GM19099 (cell line): ENCODE measurements at regions not wholly inside any gene's neighbourhood (a gene's known extent, or its start where the extent isn't known, plus 50 kb on each side); places are given as distances from the start of the nearest gene placed in this dataset.

ENCODE experiments used
- POLR2A ChIP-seq: IDR thresholded peaks from 3 replicates; pipeline ENCODE4 v1.6.1; 2011; ENCODE audit warnings: low read depth; ENCODE audit not compliant: insufficient read length; ENCODE audit errors: extremely low read depth

GRCh38 chr10:88147000-88147798 is 283.8 kb downstream of the PTEN start:
- TF ChIP-seq POLR2A = no peak

GRCh38 chr10:88149906-88150305 is 286.5 kb downstream of the PTEN start:
- no peak for TF ChIP-seq POLR2A

DNA sequence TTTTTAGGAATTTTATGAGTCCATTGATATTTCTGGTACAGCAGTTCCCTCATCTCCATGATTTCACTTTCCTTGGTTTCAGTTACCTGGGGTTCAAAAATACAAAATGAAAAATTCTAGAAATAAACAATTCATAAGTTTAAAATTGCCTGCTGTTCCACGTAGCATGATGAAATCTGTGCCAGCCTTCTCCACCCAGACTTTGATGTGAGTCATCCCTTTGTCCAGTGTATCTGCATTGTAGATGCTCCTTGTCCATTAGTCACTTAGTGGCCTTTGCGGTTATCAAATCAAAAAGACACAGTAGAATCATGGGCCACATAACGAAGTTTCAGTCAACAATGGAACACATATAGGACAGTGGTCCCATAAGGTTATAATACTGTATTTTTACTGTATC is 286.9 kb downstream of the PTEN start:
- TF ChIP-seq POLR2A = no peak

GRCh38 chr10:88152728-88153133 is 289.3 kb downstream of the PTEN start:
- TF ChIP-seq POLR2A = peak; percentile 46

GRCh38 chr10:88154596-88155250 is 291.3 kb downstream of the PTEN start:
- TF ChIP-seq POLR2A = no peak

DNA sequence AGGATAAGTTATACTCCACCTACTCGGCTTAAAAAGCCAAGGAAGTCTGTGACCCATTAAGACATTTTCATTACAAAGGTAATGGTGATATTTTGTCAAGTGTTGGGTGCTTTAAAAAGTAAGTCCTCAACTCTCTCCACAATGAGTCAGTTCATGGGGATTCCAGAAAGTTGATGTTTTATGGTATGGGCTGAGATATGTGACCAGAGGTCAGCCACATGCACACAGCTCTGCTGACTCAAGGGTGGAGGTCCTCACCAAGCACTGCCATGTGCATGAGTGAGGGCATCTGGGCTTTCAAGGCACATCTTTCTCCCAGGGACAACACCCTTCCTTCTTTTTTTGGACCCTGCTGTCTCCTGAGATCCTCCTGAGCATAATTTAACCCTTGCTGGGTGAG is 292.9 kb downstream of the PTEN start:
- no peak for TF ChIP-seq POLR2A

GRCh38 chr10:88157981-88158465 is 294.6 kb downstream of the PTEN start:
- no peak for TF ChIP-seq POLR2A

DNA sequence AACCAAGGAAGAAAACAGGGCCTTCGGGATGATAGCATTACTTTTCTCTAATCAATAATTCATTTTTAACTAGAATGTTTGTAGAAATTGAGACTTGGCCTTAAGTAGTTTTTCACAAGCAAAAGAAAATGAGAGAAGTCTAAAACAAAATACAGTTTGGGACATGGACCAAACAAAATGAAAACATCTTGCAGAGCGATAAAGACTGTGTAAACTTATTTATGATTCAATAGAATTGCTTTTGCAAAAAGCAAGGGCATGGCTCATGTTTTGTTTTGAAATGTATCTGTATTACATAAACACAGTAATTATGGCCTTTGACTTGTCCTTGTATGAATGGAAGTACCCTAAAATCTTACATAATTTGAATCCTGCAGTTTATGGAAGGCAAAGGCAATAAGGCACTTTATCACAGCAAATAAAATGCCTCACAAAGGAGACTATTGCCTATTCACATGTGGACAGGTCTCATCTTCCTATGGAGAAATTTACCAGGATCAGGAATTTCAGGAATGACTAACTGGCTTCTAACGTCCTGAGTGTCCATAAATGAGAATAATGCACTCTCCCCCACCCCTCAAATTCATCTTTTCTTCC is 295.2 kb downstream of the PTEN start:
- no peak for TF ChIP-seq POLR2A

DNA sequence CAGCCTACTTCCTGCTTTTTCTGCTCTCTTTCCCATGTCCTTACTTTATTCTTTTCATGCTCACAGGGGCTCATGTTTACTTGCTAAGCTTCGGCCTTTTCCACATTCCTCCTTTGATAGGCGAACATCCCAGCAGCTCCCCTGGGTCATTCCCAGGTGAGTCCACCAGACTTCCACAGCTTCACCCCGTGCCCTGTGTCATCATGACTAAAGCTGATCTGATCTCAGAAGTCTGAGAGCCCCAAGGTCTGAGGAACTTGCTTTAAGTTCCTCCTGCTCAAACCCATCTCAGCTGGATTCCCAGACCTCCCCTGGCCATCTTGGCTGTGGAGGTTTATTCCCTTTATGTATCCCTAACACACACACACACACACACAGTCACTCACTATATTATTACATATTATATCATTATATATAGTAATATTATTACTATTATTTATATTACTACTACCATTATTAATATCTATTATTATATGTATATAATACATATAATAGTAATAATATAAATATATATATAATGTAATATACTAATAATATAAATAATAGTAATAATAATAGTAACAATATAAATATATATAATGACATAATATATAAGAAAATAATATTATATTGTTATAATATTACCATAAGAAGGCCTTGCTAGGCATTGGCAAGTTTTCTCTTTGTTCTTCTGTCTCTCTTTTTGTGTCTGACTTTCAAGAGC is 295.9 kb downstream of the PTEN start:
- TF ChIP-seq POLR2A = no peak

GRCh38 chr10:88161070-88161469 is 297.6 kb downstream of the PTEN start:
- no peak for TF ChIP-seq POLR2A

GRCh38 chr10:88161756-88162155 is 298.3 kb downstream of the PTEN start:
- TF ChIP-seq POLR2A = no peak

GRCh38 chr10:88162852-88163251 is 299.4 kb downstream of the PTEN start:
- TF ChIP-seq POLR2A = no peak

DNA sequence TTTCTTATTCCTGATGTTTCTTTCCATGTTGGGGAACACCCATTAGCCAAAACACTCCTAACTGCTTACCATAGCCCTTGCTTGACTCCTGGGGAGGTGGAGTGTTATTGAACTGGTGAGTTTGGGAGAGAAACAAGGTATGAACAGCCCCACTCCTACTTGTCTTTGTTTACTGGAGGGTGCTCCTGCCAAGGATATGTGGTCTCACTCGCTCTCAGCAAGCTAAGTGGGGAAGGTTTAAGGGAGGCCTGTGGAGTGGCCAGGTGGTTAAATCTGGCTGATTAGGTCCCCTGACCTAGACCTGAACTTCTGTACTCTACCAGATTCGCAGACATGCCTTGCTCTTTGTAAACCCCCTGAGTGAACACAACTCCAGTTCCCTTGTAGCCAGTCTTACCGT is 300.1 kb downstream of the PTEN start:
- no peak for TF ChIP-seq POLR2A

DNA sequence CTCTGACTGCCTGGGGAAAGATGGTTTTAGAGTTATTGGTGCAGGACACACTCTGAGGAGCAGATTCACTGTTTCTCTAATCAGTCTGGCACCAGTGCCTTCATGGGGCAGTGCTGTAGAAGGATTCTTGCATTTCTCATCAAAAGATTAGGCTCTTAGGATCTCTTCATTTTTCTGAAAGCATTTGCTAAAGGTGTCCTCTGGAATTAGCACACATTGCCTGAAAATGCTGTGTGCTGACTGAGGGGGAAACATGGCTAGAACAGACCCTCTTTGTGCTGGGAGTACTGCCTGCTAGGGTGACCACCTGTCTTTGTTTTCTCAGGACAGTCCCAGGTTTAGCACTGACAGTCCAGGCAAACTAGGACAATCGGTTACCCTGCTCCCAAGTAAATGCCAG is 301.0 kb downstream of the PTEN start:
- no peak for TF ChIP-seq POLR2A

DNA sequence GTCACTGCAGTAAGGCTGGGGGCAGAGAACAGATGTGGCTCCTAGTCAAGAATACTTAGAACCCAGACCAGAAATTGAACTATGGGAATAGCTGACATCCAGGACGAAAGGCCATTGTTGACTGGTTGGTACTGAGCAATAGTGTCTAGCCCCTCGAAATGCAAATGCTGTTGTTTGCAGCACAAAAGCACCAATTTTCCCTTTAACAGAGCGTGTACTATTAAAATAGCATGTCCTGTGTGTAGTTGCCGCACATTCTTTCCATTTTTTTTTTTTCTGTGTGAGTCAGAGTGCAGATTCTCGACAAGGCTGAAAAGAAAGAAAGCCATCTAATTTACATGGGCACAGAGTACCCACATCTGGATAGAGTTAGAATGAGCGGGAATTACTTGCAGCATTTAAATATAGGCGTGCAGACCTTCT is 302.4 kb downstream of the PTEN start:
- no peak for TF ChIP-seq POLR2A
